ENCODE measurements at regions not wholly inside any gene's neighbourhood (a gene's known extent, or its start where the extent isn't known, plus 50 kb on each side); places are given as distances from the start of the nearest gene placed in this dataset.

GRCh38 chr5:1651971-1652872, 128.5 kb upstream of the LPCAT1 start:
- Histone ChIP-seq H3K9ac (ENCODE audit: low read length) (no peak overlapping the region), H3K4me1 (ENCODE audit: low read length) (peaks cover 8% of the 10 kb centered on the region; the same call in 1 of the 2 replicates), H3K79me2 (ENCODE audit: low read length) (no peaks in the 10 kb centered on the region), H3K27me3 (replicated peaks; ENCODE audit: insufficient read depth, low read length) (peaks cover 46% of the 10 kb centered on the region), H3K4me2 (ENCODE audit: low read depth, low read length) (no peak overlapping the region), H3K9me3 (replicated peaks; ENCODE audit: insufficient read depth, low read length) (no peaks in the 10 kb centered on the region), H3K9me2 (replicated peaks; ENCODE audit: insufficient read depth, low read length) (no peaks in the 10 kb centered on the region), H2AFZ (ENCODE audit: low read length) (no peak overlapping the region), H3F3A (ENCODE audit: insufficient read depth, low read length) (no peaks in the 10 kb centered on the region), H3K36me3 (replicated peaks; ENCODE audit: insufficient read depth, low read length) (no peaks in the 10 kb centered on the region), H4K20me1 (ENCODE audit: insufficient read depth, low read length) (no peaks in the 10 kb centered on the region), H3K27ac (ENCODE audit: low read length) (no peak overlapping the region), H3K4me3 (ENCODE audit: low read length) (no peak overlapping the region)
- DNase-seq: no peak
- TF ChIP-seq, protein P1, sequence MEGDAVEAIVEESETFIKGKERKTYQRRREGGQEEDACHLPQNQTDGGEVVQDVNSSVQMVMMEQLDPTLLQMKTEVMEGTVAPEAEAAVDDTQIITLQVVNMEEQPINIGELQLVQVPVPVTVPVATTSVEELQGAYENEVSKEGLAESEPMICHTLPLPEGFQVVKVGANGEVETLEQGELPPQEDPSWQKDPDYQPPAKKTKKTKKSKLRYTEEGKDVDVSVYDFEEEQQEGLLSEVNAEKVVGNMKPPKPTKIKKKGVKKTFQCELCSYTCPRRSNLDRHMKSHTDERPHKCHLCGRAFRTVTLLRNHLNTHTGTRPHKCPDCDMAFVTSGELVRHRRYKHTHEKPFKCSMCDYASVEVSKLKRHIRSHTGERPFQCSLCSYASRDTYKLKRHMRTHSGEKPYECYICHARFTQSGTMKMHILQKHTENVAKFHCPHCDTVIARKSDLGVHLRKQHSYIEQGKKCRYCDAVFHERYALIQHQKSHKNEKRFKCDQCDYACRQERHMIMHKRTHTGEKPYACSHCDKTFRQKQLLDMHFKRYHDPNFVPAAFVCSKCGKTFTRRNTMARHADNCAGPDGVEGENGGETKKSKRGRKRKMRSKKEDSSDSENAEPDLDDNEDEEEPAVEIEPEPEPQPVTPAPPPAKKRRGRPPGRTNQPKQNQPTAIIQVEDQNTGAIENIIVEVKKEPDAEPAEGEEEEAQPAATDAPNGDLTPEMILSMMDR (IDR thresholded peaks at IDR 0.05; ENCODE audit: low read length): no peak
- no peak for TF ChIP-seq EZH2 (optimal IDR thresholded peaks at IDR 0.05; ENCODE audit: low read depth, low read length)
- no peak for TF ChIP-seq EZH2phosphoT487 (IDR thresholded peaks at IDR 0.05; ENCODE audit: low read length)

GRCh38 chr5:1651250-1651649, 127.5 kb upstream of the LPCAT1 start:
- Histone ChIP-seq H3K36me3 (replicated peaks; ENCODE audit: insufficient read depth, low read length) (no peaks in the 10 kb centered on the region), H3K4me1 (ENCODE audit: low read length) (peaks cover 8% of the 10 kb centered on the region; the same call in 1 of the 2 replicates), H3K9ac (ENCODE audit: low read length) (no peak overlapping the region), H3K4me2 (ENCODE audit: low read depth, low read length) (no peak overlapping the region), H2AFZ (ENCODE audit: low read length) (no peak overlapping the region), H3F3A (ENCODE audit: insufficient read depth, low read length) (no peaks in the 10 kb centered on the region), H3K27ac (ENCODE audit: low read length) (no peak overlapping the region), H3K9me3 (replicated peaks; ENCODE audit: insufficient read depth, low read length) (no peaks in the 10 kb centered on the region), H3K9me2 (replicated peaks; ENCODE audit: insufficient read depth, low read length) (no peaks in the 10 kb centered on the region), H3K4me3 (ENCODE audit: low read length) (no peak overlapping the region), H3K79me2 (ENCODE audit: low read length) (no peaks in the 10 kb centered on the region), H4K20me1 (ENCODE audit: insufficient read depth, low read length) (no peaks in the 10 kb centered on the region), H3K27me3 (replicated peaks; ENCODE audit: insufficient read depth, low read length) (peaks cover 36% of the 10 kb centered on the region)
- TF ChIP-seq EZH2phosphoT487 (IDR thresholded peaks at IDR 0.05; ENCODE audit: low read length) (no peak), EZH2 (optimal IDR thresholded peaks at IDR 0.05; ENCODE audit: low read depth, low read length) (no peak)
- TF ChIP-seq, protein P1 (IDR thresholded peaks at IDR 0.05; ENCODE audit: low read length): no peak
- DNase-seq: no peak

GRCh38 chr5:1649554-1649953, 125.8 kb upstream of the LPCAT1 start:
- H3K27ac ChIP-seq (ENCODE audit: low read length): no peak overlapping the region
- H3K4me1 ChIP-seq (ENCODE audit: low read length): peaks cover 10% of the 10 kb centered on the region; the same call in 1 of the 2 replicates
- no peak overlapping the region for H2AFZ ChIP-seq (ENCODE audit: low read length)
- H3K27me3 ChIP-seq (replicated peaks; ENCODE audit: insufficient read depth, low read length): peaks cover 19% of the 10 kb centered on the region
- no peaks in the 10 kb centered on the region for H3F3A ChIP-seq (ENCODE audit: insufficient read depth, low read length)
- H3K79me2 ChIP-seq (ENCODE audit: low read length): no peaks in the 10 kb centered on the region
- no peaks in the 10 kb centered on the region for H3K9me3 ChIP-seq (replicated peaks; ENCODE audit: insufficient read depth, low read length)
- no peak overlapping the region for H3K9ac ChIP-seq (ENCODE audit: low read length)
- H3K36me3 ChIP-seq (replicated peaks; ENCODE audit: insufficient read depth, low read length): no peaks in the 10 kb centered on the region
- H3K4me3 ChIP-seq (ENCODE audit: low read length): no peak overlapping the region
- H3K9me2 ChIP-seq (replicated peaks; ENCODE audit: insufficient read depth, low read length): no peaks in the 10 kb centered on the region
- H3K4me2 ChIP-seq (ENCODE audit: low read depth, low read length): no peak overlapping the region
- no peak for DNase-seq
- H4K20me1 ChIP-seq (ENCODE audit: insufficient read depth, low read length): no peaks in the 10 kb centered on the region
- TF ChIP-seq EZH2phosphoT487 (IDR thresholded peaks at IDR 0.05; ENCODE audit: low read length) (no peak), EZH2 (optimal IDR thresholded peaks at IDR 0.05; ENCODE audit: low read depth, low read length) (no peak)
- TF ChIP-seq, protein P1 (IDR thresholded peaks at IDR 0.05; ENCODE audit: low read length): no peak
